Epithelial cell of proximal tubule (primary cell): ENCODE measurements at regions not wholly inside any gene's neighbourhood (a gene's known extent, or its start where the extent isn't known, plus 50 kb on each side); places are given as distances from the start of the nearest gene placed in this dataset.

Source experiments
- DNase-seq: peaks from one replicate; pipeline ENCODE4 v3.0.0-alpha.2; 2011; ENCODE audit warnings: low read depth
- H3K4me3 ChIP-seq: 2 replicates; pipeline ENCODE4 v1.5.1; 2011; ENCODE audit warnings: low read depth, mild to moderate bottlenecking, low read length
- CTCF ChIP-seq: conservative IDR thresholded peaks from 2 replicates; pipeline ENCODE4 v1.5.1; 2012; ENCODE audit warnings: low read depth, mild to moderate bottlenecking, low read length

GRCh38 chr10:8563478-8563877, 509.0 kb downstream of the GATA3 start:
- TF ChIP-seq CTCF, result no peak
- H3K4me3 ChIP-seq, result no peak overlapping the region
- no peak for DNase-seq

GRCh38 chr10:8566737-8567136, 512.2 kb downstream of the GATA3 start:
- no peak for DNase-seq
- TF ChIP-seq CTCF, result no peak
- no peak overlapping the region for H3K4me3 ChIP-seq

GRCh38 chr10:8568401-8568800, 513.9 kb downstream of the GATA3 start:
- H3K4me3 ChIP-seq, result no peak overlapping the region
- peak; percentile 45 for DNase-seq
- no peak for TF ChIP-seq CTCF

- TF ChIP-seq CTCF, result no peak
- no peak overlapping the region for H3K4me3 ChIP-seq
- no peak for DNase-seq
Observed at GRCh38 chr10:8575620-8576019, 521.1 kb downstream of the GATA3 start.

DNA sequence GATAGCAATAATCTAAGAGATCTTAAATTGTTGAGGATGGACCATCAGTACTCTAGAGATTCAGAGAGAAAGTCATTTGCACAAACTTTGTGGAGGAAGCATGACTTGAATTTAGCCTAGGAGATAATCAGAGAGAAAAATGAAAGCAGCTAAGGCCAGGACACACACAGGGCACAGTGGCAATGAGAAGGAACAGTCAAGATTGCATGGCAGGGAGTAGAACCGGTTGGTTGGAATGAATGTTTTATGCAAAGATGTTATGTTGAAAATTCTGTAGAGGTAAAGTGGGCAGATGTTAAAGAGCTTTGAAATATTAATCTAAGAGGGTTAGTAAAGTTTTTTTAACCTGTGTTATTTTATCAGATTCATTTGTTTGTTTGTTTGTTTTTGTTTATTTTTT, 521.8 kb downstream of the GATA3 start:
- H3K4me3 ChIP-seq, result no peak overlapping the region
- DNase-seq, result no peak
- TF ChIP-seq CTCF, result no peak

DNA sequence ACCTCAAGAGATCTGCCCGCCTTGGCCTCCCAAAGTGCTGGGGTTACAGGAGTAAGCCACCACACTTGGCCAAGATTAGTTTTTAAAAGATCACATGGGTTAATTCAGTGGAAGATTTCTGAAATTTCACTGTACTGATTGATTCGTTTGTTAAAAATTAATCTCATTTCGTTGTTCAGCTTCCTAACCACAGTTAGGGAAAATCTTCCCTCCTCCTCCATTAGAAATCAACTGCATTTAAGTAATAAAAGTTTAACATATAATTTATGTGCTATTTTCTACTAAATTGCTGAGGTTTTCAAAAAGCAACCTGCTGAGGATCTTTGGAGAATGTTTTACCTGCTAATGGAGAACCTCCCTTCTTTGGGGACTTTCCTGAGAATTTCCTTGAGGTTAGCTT, 522.4 kb downstream of the GATA3 start:
- no peak overlapping the region for H3K4me3 ChIP-seq
- DNase-seq, result no peak
- TF ChIP-seq CTCF, result no peak

GRCh38 chr10:8577686-8578085, 523.2 kb downstream of the GATA3 start:
- TF ChIP-seq CTCF, result no peak
- DNase-seq, result no peak
- H3K4me3 ChIP-seq, result no peak overlapping the region
